ENCODE measurements at regions not wholly inside any gene's neighbourhood (a gene's known extent, or its start where the extent isn't known, plus 50 kb on each side); places are given as distances from the start of the nearest gene placed in this dataset.

DNA sequence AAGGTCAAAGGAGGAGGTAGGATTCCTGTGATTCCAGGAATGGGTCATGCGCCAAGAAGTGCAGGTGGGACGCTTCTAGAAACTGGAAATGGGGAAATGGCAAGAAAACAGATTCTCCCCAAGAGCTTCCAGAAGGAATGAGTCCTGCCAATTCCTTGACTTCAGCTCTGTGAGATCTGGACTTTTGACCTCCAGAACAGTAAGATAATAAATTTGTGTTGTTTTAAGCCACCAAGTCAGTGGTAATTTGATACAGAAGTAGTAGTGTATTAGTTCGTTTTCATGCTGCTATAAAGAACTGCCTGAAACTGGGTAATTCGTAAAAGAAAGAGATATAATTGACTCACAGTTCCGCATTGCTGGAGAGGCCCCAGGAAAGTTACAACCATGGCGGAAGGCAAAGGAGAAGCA, 178.6 kb upstream of the GALNT17 start:
- CTCF ChIA-PET = no interaction called here
- POLR2A ChIA-PET = no interaction called here

DNA sequence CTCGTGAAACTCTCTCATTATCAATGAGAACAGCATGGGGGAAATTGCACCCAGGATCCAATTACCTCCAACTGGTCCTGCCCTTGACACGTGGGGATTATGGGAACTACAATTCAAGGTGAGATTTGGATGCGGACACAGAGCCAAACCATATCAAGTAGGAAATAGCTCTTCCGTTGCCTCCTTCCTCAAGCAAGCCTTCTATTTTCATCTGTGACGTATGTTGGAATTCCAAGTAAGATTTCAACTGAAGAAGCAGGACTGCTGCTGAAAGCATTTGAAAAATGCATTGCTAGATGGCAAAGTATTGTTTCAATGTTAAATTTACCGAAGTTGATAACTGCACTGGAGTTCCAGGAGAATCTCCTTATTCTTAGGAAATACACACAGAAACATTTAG, 178.1 kb upstream of the GALNT17 start:
- ChIA-PET CTCF (no interaction called here), POLR2A (no interaction called here)

DNA sequence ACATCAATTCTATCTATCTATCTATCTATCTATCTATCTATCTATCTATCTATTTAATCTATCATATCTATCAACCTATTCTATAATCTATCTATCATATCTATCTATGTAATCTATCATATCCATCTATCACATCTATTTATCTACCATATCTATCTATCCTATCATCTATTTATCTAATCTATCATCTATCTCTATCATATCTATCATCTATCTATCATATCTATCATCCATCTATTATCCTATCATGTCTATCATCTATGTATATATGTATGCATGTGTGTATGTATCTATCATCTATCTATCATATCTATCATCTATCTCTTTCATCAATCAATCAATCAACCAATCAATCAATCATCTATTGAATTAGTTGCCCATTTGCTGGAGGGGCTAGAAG, 159.3 kb upstream of the GALNT17 start:
- POLR2A ChIA-PET = no interaction called here
- CTCF ChIA-PET = no interaction called here

DNA sequence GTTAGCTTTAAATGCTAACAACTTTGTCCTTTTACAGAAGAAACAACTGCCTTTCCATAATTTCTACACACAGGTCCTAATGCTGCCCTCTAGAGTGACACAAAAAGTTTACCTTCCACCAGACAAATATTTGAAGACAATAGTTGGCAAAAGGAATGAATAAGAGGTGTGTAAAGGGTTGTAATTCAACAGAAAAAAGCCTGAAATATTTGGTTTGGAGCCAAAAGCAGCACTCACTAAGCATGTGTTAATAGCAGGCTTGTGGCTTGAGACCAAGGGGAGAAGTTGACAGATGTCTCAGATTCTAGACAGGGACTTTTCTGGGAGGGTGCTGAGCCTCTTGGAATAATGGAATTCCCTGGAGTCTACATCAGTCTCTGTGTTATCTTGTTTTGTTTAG, 156.2 kb upstream of the GALNT17 start:
- CTCF ChIA-PET = no interaction called here
- POLR2A ChIA-PET = no interaction called here

DNA sequence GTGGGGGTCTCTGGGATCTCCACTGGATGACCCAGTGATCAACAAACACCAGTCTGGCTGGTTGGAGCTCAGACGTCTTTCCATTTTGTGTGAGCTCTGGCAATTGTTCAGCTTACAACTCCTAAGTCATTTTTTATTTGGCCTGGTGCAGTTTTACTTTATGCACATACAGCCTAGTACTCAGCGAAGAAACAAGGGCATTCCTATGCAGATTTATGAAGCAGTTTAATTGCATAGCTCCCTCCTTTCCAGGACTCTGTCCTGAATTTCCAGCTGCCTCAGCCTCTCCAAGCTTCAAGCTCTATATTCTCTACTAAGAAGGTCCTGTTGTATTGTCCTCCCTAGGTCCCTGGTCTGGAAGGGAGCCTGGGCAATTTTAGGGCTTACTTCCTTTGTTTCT, 145.6 kb upstream of the GALNT17 start:
- ChIA-PET POLR2A (no interaction called here), CTCF (no interaction called here)

DNA sequence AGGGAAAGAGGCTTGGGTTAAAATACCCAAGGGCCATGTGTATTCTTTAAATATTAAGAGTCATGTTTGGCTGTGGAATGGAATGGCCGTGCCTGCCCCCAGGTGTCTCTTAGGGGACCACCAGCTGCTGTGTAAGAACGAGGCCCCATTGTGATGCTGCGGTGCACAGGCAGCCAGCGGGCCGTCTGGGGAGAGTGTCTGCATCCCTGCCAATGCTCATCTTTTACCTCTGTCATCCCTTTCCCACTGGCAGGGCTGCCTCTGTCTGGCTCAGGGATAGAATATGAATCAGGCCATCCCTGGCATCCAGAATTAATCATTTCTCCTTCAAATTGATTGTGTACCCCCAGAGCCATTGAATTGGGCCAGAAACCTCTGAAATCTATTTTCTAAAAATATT, 137.8 kb upstream of the GALNT17 start:
- CTCF ChIA-PET = no interaction called here
- POLR2A ChIA-PET = no interaction called here

DNA sequence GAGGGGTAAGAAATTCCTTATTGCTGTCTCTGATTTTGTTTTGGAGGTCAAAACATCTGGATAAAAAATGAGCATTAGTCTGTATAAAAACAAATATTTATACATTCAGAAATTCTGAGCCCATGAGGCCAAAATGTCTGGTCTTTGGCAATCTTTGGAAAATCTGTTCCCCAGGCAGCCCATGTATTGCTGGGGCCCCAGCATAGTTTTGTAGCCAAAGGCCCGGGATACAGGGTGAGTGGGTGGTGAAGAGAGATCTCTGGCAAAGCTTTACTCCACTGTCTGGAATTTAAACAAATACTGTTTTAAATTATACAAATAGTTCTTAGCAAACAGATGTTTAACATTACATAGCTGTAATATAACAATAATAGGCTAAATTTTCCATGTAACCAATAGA, 134.7 kb upstream of the GALNT17 start:
- ChIA-PET POLR2A (no interaction called here), CTCF (no interaction called here)

DNA sequence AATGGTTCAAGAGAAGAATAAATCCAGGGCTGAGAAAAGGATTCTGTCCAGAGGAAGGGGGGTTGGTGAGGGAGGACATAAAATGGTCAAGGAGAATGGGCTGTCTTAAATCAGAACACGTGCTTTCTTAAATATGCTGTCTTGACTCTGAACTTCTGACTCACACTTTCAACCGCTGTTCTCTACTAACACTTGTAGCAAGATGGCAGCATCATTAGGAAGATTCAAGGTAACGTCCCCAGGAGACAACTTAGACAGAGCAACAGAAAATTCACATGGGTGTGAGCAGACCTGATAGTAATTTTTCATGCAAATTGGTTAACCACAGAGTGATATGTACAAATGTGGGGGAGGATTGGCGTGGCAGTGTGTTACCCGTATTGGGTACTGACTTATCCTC, 126.8 kb upstream of the GALNT17 start:
- ChIA-PET CTCF (no interaction called here), POLR2A (no interaction called here)

DNA sequence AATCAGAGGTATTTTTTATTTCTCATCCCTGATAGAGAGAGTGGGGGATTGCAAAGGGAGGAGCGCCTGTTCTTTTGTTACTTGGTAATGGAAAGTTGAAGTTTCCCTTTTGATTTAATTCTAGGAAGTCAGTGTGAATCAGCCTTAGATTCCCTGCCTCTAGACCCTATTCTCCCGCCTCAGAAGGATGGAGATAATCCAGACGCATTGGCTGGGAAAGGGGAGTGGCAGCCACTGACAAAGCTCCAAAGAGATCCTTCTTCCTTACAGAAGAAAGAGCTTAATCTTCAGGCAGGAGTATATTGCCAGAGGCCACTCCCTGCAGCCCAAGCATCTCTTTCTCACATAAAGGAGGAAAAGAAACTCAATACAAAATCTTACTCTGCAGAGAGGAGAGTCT, 122.3 kb upstream of the GALNT17 start:
- POLR2A ChIA-PET = no interaction called here
- CTCF ChIA-PET = no interaction called here

DNA sequence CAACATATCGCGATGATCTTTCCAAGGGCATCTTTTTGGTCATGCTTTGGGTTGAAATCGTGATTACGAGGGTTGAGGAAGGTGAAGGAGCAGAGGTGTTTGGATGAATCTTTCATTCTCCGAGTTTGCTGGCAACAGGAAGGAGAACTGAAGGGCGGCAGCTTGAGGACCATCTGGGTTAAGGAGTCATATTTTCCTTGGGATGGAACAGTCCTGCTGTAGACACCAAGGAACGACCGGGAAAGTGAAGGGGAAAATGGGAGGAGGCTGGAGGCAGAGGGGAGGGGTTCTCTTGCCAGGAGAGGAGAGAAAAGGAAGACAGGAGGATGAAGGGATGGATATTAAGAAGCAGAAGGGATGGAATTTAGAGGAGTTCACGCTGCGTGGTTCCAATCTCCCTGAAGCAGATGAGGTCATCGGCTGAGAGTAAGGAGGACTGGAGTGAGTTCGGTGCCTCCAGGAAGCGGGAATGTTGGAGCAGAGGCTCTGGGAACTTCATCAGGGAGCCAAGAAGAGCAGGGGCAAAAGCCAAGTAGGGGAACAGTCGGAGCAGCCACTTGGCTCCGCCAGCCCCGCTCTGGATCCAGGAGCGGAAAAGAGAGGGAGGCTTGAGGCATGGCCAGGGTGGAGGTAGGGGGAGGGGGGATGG, 116.6 kb upstream of the GALNT17 start:
- POLR2A ChIA-PET = no interaction called here
- CTCF ChIA-PET = no interaction called here

DNA sequence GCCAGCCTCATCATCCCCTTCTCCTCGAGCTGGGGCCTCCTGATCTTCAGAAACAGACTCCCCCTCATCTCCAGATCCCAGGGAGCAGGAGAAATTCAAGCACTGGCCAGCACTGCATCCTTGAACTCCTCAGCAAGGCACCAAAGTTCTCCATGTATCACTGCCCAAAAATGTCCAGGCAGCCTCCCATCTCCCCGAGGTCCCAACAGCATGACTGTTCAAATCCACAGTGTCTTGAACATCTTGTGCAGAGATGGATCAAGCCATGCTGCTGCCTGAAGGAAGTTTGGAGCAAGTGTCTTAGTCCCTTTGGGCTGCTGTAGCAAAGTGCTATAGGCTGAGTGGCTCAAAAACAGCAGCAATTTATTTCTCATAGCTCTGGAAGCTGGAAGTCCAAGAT, 115.5 kb upstream of the GALNT17 start:
- POLR2A ChIA-PET = no interaction called here

DNA sequence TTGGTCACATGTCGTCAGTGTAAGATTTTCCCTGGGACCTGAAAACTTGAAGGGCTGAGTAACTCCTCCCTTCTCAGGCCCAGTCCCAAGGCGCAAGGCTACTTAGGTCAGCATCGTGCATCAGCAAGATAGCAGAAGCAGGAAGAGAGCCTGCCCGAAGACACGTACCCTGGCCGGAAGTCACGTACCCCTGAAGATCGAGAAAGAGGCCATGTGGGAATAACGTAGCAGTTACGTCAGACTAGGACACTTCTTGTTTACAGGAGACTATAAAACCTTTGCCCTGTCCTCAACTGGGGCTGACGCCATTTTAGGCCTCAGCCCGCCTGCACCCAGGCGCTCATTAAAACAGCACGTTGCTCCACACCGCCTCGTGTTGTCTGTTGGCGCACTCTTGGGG, 114.3 kb upstream of the GALNT17 start:
- ChIA-PET CTCF (no interaction called here), POLR2A (no interaction called here)

More for the DNA sequence above, 115.5 kb upstream of the GALNT17 start:
- CTCF ChIA-PET = no interaction called here

DNA sequence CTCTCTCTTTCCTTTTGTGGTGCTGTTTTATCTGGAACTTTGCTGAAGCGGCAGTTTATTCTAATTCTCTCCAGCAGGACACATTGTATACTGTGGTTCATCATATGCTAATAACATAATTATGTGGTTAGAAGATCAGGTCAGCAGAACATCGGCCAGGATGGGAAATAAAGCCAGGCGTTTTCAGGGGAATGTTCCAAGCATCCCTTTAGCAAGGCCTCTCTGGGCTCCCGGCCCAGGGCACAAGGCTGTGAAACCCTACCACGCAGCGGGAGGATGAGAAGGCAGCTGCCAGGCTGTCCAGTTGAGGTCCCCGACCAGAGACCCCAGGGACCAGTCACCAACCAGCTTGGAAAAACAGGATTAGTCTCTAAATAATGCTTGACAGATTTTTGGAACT, 112.2 kb upstream of the GALNT17 start:
- ChIA-PET CTCF (no interaction called here), POLR2A (no interaction called here)

DNA sequence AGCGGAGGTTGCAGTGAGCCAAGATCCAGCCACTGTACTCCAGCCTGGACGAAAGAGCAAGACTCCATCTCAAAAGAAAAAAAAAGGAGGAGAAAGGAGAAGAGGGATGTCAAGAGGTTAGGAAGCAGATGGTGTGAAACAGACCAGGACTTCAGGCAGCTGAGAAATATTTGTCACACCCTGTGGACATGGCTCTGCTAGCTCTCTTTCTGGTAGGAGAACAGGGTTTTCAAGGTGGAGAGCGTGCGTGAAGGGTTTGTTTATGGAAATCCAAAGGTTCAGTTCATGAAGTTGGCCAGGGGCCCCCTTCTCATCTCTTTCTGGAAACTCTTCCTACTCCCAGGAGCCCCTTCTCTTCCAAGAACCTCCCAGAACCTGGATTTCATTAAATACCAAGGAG, 110.8 kb upstream of the GALNT17 start:
- ChIA-PET CTCF (no interaction called here), POLR2A (no interaction called here)

DNA sequence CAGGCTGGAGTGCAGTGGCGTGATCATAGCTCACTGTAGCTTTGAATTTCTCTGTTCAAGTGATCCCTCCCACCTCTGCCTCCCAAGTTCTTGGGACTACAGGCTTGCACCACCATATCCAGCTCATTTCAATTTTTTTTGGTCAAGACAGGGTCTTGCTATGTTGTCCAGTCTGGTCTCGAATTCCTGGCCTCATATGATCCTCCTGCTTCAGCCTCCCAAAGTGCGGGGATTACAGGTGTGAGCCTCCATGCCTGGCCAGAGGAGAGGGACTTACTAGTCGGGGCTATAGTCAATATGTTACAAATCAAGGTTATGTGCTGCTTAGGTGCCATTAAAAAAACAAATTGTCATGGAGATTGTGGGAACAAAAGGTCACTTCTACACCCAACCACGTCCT, 105.3 kb upstream of the GALNT17 start:
- CTCF ChIA-PET = no interaction called here
- POLR2A ChIA-PET = no interaction called here

DNA sequence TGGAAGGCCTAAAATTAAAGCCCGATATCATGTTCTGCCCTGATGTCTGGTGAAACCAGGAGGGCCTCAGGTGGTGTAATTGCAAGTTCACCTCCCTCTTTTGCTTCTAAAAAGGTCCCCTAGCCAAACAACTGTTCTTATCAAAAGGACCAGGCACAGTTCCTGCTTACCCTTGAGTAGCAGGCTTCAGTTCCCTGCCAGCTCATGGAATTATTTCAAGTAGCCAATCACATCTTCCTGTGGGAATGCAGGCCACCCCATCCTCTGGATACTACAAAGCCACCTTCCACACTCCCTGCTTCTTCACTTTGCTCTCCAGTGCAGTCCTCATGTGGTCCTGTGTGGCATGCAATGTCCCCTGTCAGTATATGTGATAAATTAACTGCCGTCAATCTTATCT, 97.7 kb upstream of the GALNT17 start:
- CTCF ChIA-PET = no interaction called here

DNA sequence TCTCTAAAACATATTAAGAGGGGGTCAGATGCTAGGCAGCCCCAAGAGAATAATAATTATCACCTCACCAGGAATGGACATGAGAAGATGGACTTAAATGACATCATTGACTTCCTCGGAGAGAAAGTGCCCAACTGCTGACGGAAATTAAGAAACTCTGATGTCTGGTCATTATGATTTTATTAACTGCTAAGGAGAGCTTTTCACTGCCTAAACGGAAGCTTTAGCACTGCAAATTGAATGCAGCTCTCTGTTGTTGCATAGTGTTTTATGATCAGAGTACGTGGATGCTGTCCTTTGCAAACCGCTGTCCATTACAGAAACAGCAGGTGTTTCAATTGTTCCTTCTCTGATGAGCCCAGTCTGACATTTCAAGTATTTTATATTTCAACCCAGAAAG, 89.4 kb upstream of the GALNT17 start:
- CTCF ChIA-PET = no interaction called here

More for the DNA sequence above, 97.7 kb upstream of the GALNT17 start:
- POLR2A ChIA-PET = no interaction called here

DNA sequence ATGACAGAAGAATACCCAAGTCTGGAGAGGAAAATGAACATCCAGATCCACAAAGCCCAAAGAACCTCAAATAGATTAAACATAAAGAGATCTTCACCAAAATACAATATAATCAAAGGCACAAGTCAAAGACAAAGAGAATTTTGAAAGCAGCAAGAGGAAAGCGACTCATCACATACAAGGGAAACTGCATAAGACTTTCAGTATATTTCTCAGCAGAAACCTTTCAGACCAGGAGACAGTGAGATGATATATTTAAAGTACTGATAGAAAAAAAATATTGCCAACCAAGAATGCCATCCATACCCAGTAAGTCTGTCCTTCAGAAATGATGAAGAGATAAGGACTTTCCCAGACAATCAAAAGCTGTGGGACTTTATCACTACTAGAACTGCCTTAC, 81.5 kb upstream of the GALNT17 start:
- ChIA-PET CTCF (no interaction called here), POLR2A (no interaction called here)

More for the DNA sequence above, 89.4 kb upstream of the GALNT17 start:
- POLR2A ChIA-PET = no interaction called here

DNA sequence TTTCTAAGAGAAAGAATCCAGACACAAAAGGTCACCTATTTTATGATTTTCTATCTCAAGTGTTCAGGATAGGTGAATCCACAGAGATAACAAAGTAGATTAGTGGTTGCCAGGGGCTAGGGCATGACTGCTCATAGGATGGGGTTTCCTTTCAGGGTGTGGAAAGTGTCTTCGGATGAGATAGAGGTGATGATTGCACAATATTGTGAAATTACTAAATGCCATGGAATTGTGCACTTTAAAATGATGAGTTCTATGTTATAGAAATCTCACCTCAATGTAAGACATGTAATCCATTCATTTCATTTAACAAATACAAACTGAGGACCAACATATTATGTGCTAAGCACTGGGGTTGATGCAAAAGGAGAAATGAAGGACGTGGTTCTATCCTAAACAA, 76.4 kb upstream of the GALNT17 start:
- CTCF ChIA-PET = no interaction called here
- POLR2A ChIA-PET = no interaction called here

DNA sequence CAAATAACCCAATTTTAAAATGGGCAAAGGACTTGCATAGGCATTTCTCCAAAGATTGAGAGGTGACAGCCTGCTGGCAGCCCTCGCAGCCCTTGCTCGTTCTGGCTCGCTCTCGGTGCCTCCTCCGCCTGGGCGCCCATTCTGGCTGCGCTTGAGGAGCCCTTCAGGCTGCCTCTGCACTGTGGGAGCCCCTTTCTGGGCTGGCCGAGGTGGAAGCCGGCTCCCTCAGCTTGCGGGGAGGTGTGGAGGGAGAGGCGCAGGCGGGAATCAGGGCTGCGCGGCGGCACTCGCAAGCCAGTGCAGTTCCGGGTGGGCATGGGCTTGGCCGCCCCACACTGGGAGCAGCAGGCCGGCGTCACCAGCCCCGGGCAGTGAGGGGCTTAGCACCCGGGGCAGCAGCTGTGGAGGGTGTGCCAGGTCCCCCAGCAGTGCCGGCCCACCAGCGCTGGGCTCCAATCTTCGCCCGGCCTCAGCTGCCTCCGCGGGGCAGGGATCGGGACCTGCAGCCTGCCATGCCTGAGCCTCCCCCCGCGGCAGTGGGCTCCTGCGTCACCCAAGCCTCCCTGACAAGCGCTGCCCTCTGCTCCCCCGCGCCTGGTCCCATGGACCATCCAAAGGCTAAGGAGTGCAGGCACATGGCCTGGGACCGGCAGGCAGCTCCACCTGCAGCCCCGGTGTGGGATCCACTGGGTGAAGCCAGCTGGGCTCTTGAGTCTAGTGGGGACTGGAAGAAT, 54.0 kb upstream of the GALNT17 start:
- CTCF ChIA-PET = no interaction called here
- POLR2A ChIA-PET = no interaction called here
